Gastroesophageal sphincter (tissue), 4 donors: ENCODE measurements at regions not wholly inside any gene's neighbourhood (a gene's known extent, or its start where the extent isn't known, plus 50 kb on each side); places are given as distances from the start of the nearest gene placed in this dataset.

Experiments used
- ATAC-seq: fragments of 150-250 bp; one replicate; pipeline ENCODE4 v1.9.1; 2016; ENCODE audit warnings: mild to moderate bottlenecking, moderate library complexity
- H3K27ac ChIP-seq, 4 donors: fragments of 200-600 bp; sonication (generic) in 3 of 4; 1 replicate in 3 of 4; 2 replicates in 1 of 4; pipeline ENCODE4 v1.5.1; 2016 to 2019
- H3K27me3 ChIP-seq: fragments of 200-600 bp; sonication (generic); one replicate; pipeline ENCODE4 v1.5.1; 2019
- H3K36me3 ChIP-seq, 2 donors: fragments of 200-600 bp; sonication (generic); one replicate each; pipeline ENCODE4 v1.5.1; 2019; ENCODE audit warnings: control low read depth in 1 of 2
- H3K4me1 ChIP-seq, 3 donors: fragments of 200-600 bp; sonication (generic); 1 replicate in 2 of 3; 2 replicates in 1 of 3; pipeline ENCODE4 v1.5.1; 2016 to 2019; ENCODE audit warnings: control low read depth in 2 of 3
- H3K4me3 ChIP-seq, 2 donors: fragments of 200-600 bp; sonication (generic); one replicate each; pipeline ENCODE4 v1.5.1; 2019; ENCODE audit warnings: mild to moderate bottlenecking in 1 of 2, moderate library complexity in 1 of 2
- H3K9me3 ChIP-seq, 3 donors: fragments of 200-600 bp; sonication (generic); one replicate each; pipeline ENCODE4 v1.5.1; 2017 to 2019; ENCODE audit warnings: control low read depth in 2 of 3
- CTCF ChIP-seq, 4 experiments: fragments of 200-600 bp in 2 of 4; fragments of 450-650 bp in 2 of 4; sonication (generic) in 1 of 4; IDR thresholded peaks; one replicate each; pipeline ENCODE4 v1.5.1; 2017 to 2019; ENCODE audit warnings: antibody characterized with exemption in 4 of 4, mild to moderate bottlenecking in 2 of 4, moderate library complexity in 2 of 4
- EP300 ChIP-seq: sonication (generic); formaldehyde crosslinking; IDR thresholded peaks from one replicate; pipeline ENCODE4 v1.6.1; 2017; ENCODE audit warnings: antibody characterized with exemption, mild to moderate bottlenecking
- POLR2A ChIP-seq, 2 donors: fragments of 450-650 bp; IDR thresholded peaks; one replicate each; pipeline ENCODE4 v1.6.1; 2017; ENCODE audit warnings: antibody characterized with exemption in 2 of 2, mild to moderate bottlenecking in 2 of 2, moderate library complexity in 1 of 2
- POLR2AphosphoS5 ChIP-seq: sonication (generic); formaldehyde crosslinking; IDR thresholded peaks from one replicate; pipeline ENCODE4 v1.6.1; 2017; ENCODE audit warnings: antibody characterized with exemption
- WGBS, 2 donors: methylation state at CpG; one replicate each; pipeline ENCODE4 v1.1.5; 2018; ENCODE audit warnings: low coverage in 1 of 2; 5-methylcytosine and 5-hydroxymethylcytosine counted together

DNA sequence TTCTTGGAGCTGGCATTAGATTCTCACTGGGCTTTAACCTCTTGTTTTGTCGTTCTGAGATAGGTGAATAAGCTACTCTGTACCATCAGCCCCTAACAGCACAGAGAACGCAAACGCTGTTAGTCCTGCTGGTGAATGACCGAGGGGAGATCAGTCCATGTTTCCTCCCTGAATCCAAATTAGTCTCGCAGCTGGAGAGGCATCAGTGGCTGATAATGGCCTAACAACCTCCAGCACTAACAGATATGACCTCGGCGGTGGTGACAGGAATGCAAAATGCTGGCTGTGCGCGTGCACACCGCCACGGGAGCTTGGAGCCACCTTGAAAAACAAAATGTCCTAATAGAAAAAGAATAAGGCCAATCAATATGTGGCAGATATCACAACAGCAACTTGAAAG is 77.6 kb upstream of the IRX1 start:
- H3K36me3 ChIP-seq = no peaks in the 10 kb centered on the region
- TF ChIP-seq POLR2AphosphoS5 (no peak), CTCF (IDR thresholded peaks at IDR 0.05) (no peak), POLR2A (IDR thresholded peaks at IDR 0.05) (no peak), EP300 (no peak)
- WGBS, 2 donors = 71% methylated on average over 11 of the region's 11 CpGs; no CpG with 5 or more reads in 1 of the 2 donors
- no peaks in the 10 kb centered on the region for H3K27me3 ChIP-seq
- H3K4me1 ChIP-seq = no peaks in the 10 kb centered on the region
- H3K9me3 ChIP-seq = no peaks in the 10 kb centered on the region
- ATAC-seq = no peak
- H3K27ac ChIP-seq = no peak overlapping the region
- H3K4me3 ChIP-seq = no peak overlapping the region

DNA sequence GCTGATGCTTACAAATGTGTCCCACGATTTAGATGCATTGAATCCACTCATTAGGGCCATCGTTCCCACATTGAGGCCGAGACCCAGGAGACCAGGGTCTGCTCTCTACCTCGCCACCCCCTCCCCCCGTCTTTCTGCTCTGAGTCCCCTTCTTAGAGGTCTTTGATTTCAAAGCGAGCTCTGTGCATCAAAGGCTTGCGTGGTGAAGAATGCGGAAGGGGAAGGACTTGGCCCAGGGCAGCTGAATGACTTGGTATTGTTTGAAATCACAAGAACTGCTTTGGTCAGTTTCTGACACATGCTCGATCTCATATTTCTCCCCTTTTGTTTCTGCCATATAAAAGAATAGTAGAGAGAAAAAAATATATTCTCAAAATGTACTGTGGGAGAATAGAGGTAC is 78.3 kb upstream of the IRX1 start:
- H3K4me1 ChIP-seq = no peaks in the 10 kb centered on the region
- no peaks in the 10 kb centered on the region for H3K36me3 ChIP-seq
- ATAC-seq = no peak
- no peaks in the 10 kb centered on the region for H3K27me3 ChIP-seq
- no peaks in the 10 kb centered on the region for H3K9me3 ChIP-seq
- 41 to 47% methylated on average over 7 to 8 of the region's 9 CpGs for WGBS, 2 donors
- no peak overlapping the region for H3K27ac ChIP-seq
- H3K4me3 ChIP-seq = no peak overlapping the region
- TF ChIP-seq CTCF (IDR thresholded peaks at IDR 0.05) = no peak
- no peak for TF ChIP-seq POLR2AphosphoS5
- TF ChIP-seq EP300 = no peak
- no peak for TF ChIP-seq POLR2A (IDR thresholded peaks at IDR 0.05)

DNA sequence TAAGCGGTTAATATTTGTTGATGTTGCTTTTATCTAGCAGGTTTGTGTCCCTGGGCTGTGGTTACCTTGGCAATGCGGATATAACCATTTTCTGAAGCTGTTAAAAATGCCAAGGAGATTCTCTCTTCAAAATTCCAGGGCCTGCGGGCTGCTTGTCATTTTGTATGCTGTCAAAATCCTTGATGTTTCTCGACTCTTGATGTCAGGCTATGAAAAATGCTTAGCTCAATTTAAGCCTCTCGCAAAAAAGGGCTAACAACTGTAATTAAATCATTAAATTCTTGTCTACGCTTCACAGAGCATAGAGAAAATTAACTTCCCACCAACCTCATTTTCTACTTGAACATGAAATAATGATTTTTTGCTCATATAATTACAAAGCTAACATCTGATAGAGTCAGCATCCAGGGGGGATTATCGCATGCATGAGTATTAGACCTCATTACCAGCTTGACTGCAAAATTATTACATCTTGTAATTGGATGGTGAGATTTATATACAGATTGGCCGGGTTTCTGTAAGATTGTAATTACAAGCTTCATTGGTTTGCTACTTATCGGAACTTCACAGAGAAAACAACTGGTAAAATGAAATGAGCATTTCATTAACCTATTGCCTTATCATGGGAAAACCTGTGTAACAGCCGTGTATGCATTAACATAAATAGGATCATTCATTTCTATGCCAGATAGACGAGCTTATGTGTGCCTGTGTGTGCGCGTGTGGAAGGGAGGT is 83.1 kb upstream of the IRX1 start:
- WGBS, 2 donors = 63 to 68% methylated on average over 11 to 13 of the region's 13 CpGs
- no peaks in the 10 kb centered on the region for H3K4me1 ChIP-seq
- no peak for ATAC-seq
- H3K9me3 ChIP-seq = no peaks in the 10 kb centered on the region
- no peak overlapping the region for H3K27ac ChIP-seq
- no peaks in the 10 kb centered on the region for H3K36me3 ChIP-seq
- TF ChIP-seq POLR2A (IDR thresholded peaks at IDR 0.05) (no peak), CTCF (IDR thresholded peaks at IDR 0.05) (no peak), EP300 (no peak), POLR2AphosphoS5 (no peak)
- H3K27me3 ChIP-seq = peaks cover 7% of the 10 kb centered on the region
- H3K4me3 ChIP-seq = no peak overlapping the region

DNA sequence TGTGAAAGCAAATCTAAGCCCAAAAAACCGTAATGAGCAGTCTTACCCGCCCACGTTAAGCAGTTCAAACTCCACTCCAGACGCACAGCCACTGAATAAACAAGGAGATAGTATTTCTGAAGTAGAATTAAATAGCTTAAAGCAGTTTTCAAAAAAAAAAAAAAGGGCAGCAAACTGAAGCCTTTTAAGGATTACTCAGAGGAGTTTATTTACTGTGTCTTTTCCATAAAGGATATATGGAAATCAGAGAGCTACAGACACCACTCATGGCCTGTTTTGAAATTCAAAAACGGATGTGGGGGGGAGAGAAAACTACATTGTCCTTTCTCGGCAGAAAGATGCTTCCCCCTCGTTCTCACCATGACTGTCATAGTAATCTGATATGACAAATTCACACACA is 83.7 kb upstream of the IRX1 start:
- Histone ChIP-seq H3K27me3 (peaks cover 7% of the 10 kb centered on the region), H3K4me1 (no peaks in the 10 kb centered on the region), H3K4me3 (no peak overlapping the region), H3K36me3 (no peaks in the 10 kb centered on the region), H3K9me3 (no peaks in the 10 kb centered on the region), H3K27ac (no peak overlapping the region)
- no peak for ATAC-seq
- WGBS, 2 donors = 8 to 25% methylated on average over 7 of the region's 7 CpGs
- TF ChIP-seq POLR2AphosphoS5 (no peak), POLR2A (IDR thresholded peaks at IDR 0.05) (no peak), EP300 (no peak), CTCF (IDR thresholded peaks at IDR 0.05) (no peak)

DNA sequence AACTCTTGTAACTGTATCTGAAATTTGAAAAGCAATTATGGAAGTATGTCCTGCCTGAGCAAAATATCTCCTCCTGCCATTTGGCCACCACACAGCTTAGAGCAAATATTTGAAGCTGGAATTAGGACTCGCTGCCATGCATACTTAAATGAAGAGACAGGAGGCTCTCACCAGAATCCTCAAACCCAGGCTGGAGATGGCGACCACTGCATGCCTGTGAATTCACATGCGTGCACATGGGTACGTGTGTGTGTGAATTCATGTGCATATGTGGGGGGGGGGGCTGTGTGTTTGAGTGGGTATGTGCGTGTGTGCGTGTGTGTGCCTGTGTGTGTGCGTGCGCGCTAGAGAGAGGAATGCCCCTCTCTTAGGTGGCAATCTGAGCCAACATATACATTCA is 84.1 kb upstream of the IRX1 start:
- TF ChIP-seq EP300 (no peak), POLR2AphosphoS5 (no peak), CTCF (IDR thresholded peaks at IDR 0.05) (no peak), POLR2A (IDR thresholded peaks at IDR 0.05) (no peak)
- Histone ChIP-seq H3K9me3 (no peaks in the 10 kb centered on the region), H3K27me3 (peaks cover 7% of the 10 kb centered on the region), H3K4me3 (no peak overlapping the region), H3K36me3 (no peaks in the 10 kb centered on the region), H3K4me1 (no peaks in the 10 kb centered on the region), H3K27ac (no peak overlapping the region)
- no peak for ATAC-seq
- WGBS, 2 donors = 60 to 80% methylated on average over 4 to 5 of the region's 9 CpGs
